ENCODE measurements at regions not wholly inside any gene's neighbourhood (a gene's known extent, or its start where the extent isn't known, plus 50 kb on each side); places are given as distances from the start of the nearest gene placed in this dataset.

DNA sequence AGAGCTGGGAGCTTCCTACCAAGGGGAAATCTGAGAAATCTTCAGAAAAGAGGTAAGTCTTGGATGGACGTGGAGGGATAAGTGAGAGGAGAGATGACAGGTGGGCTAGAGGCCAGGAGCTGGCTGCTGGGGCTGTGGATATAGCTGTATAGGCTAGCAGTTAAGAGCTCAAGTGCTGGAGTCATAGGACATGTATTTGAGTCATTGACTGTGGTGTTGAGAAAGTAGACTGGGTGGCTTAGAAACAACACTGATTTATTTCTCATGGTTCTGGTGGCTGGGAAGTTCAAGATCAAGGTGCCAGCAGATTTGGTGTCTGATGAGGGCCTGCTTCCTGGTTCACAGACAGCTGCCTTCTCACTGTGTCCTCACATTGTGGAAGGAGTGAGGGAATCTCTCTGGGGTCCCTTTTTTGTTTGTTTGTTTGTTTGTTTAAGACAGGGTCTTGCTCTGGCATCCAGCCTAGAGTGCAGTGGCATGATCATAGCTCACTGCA is 151.1 kb upstream of the FUT8 start:
- DNase-seq (no peak), ATAC-seq (no peak)
- intact Hi-C loops (cut with DNase I), result no loop called here

GRCh38 chr14:65261946-65262345 is 150.6 kb upstream of the FUT8 start:
- intact Hi-C loops (cut with DNase I), result no loop called here
- DNase-seq (no peak), ATAC-seq (no peak)

GRCh38 chr14:65263177-65263788 is 149.2 kb upstream of the FUT8 start:
- ATAC-seq (no peak), DNase-seq (no peak)
- intact Hi-C loops (cut with DNase I), result no loop called here

GRCh38 chr14:65267856-65268255 is 144.7 kb upstream of the FUT8 start:
- ATAC-seq, result no peak
- no peak for DNase-seq
- intact Hi-C loops (cut with DNase I), result no loop called here

DNA sequence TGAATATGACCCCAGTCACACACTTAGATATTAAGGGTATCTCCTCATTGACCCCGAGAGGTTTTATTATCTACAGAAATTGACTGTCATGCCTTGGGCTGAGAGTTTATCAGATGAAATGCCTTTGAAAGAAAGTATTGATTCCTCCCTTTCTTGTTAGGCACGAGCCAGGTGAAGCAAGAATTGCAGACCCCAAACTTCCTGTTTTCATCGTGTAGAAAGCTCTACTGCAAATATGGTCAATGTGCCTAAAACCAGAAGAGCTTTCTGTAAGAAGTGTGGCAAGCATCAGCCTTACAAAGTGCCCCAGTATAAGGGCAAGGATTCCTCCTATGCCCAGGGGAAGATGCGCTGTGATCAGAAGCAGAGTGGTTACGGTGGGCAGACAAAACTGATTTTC is 143.9 kb upstream of the FUT8 start:
- ATAC-seq (no peak), DNase-seq (no peak)
- intact Hi-C loops (cut with DNase I), result no loop called here

DNA sequence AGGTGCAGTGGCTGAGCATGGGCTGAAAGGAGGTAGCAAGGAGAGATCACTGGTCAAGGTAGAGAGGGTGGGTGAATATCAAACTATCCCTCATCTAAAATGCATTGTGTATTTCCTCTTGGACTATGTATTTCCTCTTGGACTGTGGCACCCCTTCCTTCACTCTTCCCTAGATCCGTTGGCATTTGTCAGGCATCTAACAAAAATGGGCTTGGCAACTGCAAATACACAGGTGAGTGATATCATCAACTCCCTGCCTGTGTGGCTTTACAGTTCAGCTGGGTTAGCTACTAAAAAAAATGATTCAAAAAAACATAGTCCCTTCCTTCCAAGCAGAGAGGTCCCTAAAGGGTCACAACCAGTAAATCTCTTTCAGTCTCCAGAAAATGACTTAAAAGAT is 142.8 kb upstream of the FUT8 start:
- intact Hi-C loops (cut with DNase I), result no loop called here
- DNase-seq (no peak), ATAC-seq (no peak)

GRCh38 chr14:65277027-65277426 is 135.5 kb upstream of the FUT8 start:
- intact Hi-C loops (cut with DNase I), result no loop called here
- no peak for DNase-seq
- ATAC-seq, result no peak

DNA sequence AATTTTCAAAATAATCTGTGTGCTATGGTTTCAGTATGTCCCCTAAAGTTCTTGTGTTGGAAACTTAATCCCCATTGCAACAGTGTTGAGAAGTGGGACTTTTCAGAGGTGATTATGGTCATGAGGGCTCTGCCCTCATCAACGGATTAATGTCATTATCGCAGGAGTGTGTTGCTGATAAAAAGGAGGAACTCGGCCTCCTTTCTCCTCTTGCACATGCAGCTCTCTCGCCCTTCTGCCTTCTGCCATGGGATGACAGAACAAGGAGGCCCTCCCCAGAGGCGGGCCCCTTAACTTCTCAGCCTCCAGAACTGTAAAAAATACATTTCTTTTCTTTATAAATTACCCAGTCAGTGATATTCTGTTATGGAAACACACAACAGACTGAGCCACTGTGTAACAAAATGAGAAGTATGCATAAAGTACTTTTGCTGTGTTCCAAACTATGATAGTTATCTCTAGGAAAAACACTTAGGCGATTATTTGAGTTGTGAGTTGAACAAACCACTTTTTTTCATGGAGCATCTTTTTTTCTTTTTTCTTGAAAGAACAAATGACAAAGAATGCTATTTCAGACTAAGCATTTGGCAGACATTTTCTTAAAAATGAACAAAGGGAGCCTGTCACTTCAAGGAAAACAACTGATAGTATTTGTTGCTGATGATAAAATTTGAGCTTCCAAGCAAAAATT is 134.8 kb upstream of the FUT8 start:
- no peak for DNase-seq
- intact Hi-C loops (cut with DNase I), result no loop called here
- ATAC-seq, result no peak

- ATAC-seq (no peak), DNase-seq (no peak)
- intact Hi-C loops (cut with DNase I), result no loop called here
These were observed 133.9 kb upstream of the FUT8 start for GRCh38 chr14:65278589-65278988.

- no peak for DNase-seq
- intact Hi-C loops (cut with DNase I), result no loop called here
These were observed 133.0 kb upstream of the FUT8 start for GRCh38 chr14:65279510-65279909.

DNA sequence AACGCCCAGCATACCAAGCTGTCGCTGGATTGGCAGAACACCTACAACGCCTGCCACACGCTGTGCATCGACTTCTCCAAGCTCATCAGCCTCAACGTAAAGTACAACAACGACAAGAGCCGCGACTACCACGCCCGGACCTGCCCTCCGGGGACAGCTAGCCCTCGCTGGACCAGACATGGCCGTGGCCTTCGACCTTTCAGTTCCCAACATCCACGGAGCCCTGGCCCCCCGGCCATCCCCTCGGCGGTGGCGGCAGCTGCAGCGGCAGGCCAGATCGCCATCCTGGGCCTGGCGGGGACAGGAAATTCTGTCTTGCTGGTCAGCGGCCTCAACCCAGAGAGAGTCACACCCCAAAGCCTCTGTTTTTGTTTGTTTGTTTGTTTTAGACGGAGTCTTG is 132.6 kb upstream of the FUT8 start:
- no peak for DNase-seq
- intact Hi-C loops (cut with DNase I), result no loop called here
- no peak for ATAC-seq

More at GRCh38 chr14:65279510-65279909, 133.0 kb upstream of the FUT8 start:
- ATAC-seq, result no peak

GRCh38 chr14:65280653-65281052 is 131.9 kb upstream of the FUT8 start:
- intact Hi-C loops (cut with DNase I), result no loop called here
- ATAC-seq, result no peak
- DNase-seq, result no peak

DNA sequence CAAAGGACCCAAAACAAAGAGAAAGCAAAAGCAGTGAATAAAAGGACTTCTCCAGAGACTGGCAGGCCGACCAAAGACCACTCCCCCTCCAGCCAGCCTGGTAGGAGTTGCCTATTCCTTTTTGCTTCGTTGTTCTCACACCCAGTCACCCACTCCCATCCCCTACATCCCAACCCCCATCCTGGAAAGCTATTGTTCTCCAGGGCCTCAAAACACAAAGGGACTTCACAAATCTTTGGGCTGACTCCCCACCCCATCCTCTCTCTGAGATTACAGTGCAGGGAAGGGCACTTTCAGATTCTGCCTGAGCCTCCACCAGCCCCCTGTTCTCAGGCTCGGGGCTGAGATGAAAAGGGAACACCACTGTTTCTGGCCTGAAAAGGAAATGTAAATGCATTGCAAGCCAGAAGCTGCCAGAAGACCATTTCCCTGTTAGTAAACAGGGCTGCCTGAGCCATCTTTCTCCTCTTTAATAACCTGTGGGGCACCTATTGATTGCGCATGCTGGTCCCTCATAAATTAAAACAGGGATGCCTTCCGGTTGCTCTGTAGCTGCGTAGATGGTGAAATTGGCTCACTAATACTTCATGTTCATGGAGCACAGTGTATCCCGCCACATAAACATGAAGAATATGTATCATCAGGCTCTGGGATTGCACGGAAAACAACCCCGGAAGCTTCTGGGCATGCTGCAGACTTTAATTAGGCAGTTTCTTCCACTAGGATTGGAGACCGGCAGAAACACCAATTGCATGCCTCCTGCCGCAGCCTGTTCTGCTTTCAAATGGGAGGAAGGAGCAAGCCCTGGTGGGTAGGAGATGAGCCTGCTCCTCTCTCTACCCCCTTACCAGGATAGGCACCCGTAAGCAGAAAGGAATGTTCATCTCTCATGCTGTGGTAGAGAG is 130.3 kb upstream of the FUT8 start:
- DNase-seq (no peak), ATAC-seq (peak in 1 of 2 donors; percentile 55)
- intact Hi-C loops (cut with DNase I), result no loop called here

GRCh38 chr14:65282896-65283253 is 129.7 kb upstream of the FUT8 start:
- intact Hi-C loops (cut with DNase I), result no loop called here
- no peak for DNase-seq
- no peak for ATAC-seq

DNA sequence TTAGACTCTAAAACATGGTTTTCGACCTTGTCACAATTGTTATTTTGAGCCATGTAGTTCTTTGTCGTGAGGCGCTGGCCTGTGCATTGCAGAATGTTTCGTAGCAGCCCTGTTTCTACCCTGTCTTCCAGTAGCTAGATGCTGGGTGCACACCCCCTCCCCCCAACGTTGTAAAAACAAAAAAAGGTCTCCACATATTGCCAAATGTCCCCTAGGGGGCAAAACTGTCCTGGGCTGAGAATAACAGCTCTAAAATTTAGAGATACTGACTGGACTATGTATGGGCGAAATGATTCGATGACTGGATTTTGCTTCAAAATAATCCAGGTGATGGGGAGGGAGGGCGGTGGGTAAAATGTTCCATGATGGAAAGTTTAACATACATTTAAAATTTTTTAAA is 126.1 kb upstream of the FUT8 start:
- DNase-seq (no peak), ATAC-seq (no peak)
- intact Hi-C loops (cut with DNase I), result no loop called here

- ATAC-seq (peak in 1 of 2 donors; percentile 30), DNase-seq (no peak)
- intact Hi-C loops (cut with DNase I), result no loop called here
These were observed 125.0 kb upstream of the FUT8 start for GRCh38 chr14:65287264-65288131.

DNA sequence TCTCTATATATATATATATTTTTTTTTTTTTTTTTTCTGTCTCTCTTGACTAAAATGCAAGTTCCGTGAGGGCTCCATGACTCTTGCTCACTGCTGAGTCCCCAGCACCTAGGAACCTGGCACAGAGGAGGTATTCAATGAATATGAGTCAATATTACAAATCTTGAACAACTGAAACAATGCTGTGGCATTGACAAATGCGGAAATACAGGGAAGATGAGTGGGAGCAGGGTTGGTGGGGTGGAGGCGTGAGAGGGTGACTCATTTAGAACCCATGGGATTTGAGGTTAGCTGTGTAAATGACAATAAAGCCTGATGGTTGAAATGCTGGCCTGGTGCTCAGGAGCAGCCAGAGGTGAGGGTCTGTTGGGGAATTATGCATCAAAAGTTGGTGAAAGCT is 121.7 kb upstream of the FUT8 start:
- ATAC-seq (no peak), DNase-seq (no peak)
- intact Hi-C loops (cut with DNase I), result no loop called here

DNA sequence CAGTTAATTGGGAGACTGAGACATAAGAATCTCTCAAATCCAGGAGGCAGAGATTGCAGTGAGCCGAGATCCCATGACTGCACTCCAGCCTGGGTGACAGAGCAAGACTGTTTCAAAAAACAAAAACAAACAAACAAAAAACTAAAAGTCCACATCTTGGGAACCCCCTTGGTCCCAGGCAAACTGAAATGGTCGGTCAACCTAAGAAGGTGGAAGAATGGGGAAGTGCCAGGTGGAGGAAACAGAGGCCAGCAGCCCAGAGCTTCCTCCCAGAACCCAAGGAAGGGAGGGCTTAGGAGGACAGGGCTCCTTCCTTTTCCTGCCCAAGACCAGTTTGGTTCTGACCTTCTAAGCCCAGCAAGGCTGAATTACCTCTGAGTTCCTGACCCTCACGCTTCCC is 121.0 kb upstream of the FUT8 start:
- intact Hi-C loops (cut with DNase I), result no loop called here
- DNase-seq (no peak), ATAC-seq (no peak)

GRCh38 chr14:65294816-65295215 is 117.7 kb upstream of the FUT8 start:
- intact Hi-C loops (cut with DNase I), result no loop called here
- ATAC-seq (no peak), DNase-seq (no peak)

All from left cardiac atrium (tissue), 4 donors.